ENCODE measurements at regions not wholly inside any gene's neighbourhood (a gene's known extent, or its start where the extent isn't known, plus 50 kb on each side); places are given as distances from the start of the nearest gene placed in this dataset.

GRCh38 chr5:93653716-93654115 is 70.7 kb downstream of the NR2F1 start:
- Histone ChIP-seq H3K27me3 (no peaks in the 10 kb centered on the region), H3K4me1 (replicated peaks in 1 of 2) (no peaks in the 10 kb centered on the region), H3K36me3 (replicated peaks in 1 of 2) (no peaks in the 10 kb centered on the region), H3K27ac (no peak overlapping the region), H3K4me3 (no peak overlapping the region), H3K9me3 (replicated peaks in 1 of 3) (no peaks in the 10 kb centered on the region)
- DNase-seq = no peak
- TF ChIP-seq POLR2A (IDR thresholded peaks at IDR 0.05) (no peak), CTCF (IDR thresholded peaks at IDR 0.05) (no peak)
- 93 to 96% (median 94%) methylated on average over 1 of the region's 1 CpG for WGBS, 4 donors
- intact Hi-C loops (cut with DNase I) = no loop called here

GRCh38 chr5:93649234-93649900 is 66.3 kb downstream of the NR2F1 start:
- Histone ChIP-seq H3K36me3 (replicated peaks in 1 of 2) (no peaks in the 10 kb centered on the region), H3K27me3 (no peaks in the 10 kb centered on the region), H3K27ac (no peak overlapping the region), H3K4me3 (no peak overlapping the region), H3K9me3 (replicated peaks in 1 of 3) (no peaks in the 10 kb centered on the region), H3K4me1 (replicated peaks in 1 of 2) (no peaks in the 10 kb centered on the region)
- intact Hi-C loops (cut with DNase I) = no loop called here
- TF ChIP-seq POLR2A (IDR thresholded peaks at IDR 0.05) (no peak), CTCF (IDR thresholded peaks at IDR 0.05) (no peak)
- DNase-seq = no peak
- WGBS, 4 donors = 65 to 92% (median 73%) methylated on average over 1 of the region's 1 CpG

GRCh38 chr5:93644760-93645159 is 61.7 kb downstream of the NR2F1 start:
- no peaks in the 10 kb centered on the region for H3K9me3 ChIP-seq (replicated peaks in 1 of 3)
- TF ChIP-seq CTCF (IDR thresholded peaks at IDR 0.05) (no peak), POLR2A (IDR thresholded peaks at IDR 0.05) (no peak)
- no peak for DNase-seq
- intact Hi-C loops (cut with DNase I) = no loop called here
- no peaks in the 10 kb centered on the region for H3K27me3 ChIP-seq
- 82 to 96% (median 91%) methylated on average over 2 of the region's 2 CpGs for WGBS, 4 donors
- no peak overlapping the region for H3K27ac ChIP-seq
- no peak overlapping the region for H3K4me3 ChIP-seq
- no peaks in the 10 kb centered on the region for H3K4me1 ChIP-seq (replicated peaks in 1 of 2)
- no peaks in the 10 kb centered on the region for H3K36me3 ChIP-seq (replicated peaks in 1 of 2)
